ENCODE measurements at regions not wholly inside any gene's neighbourhood (a gene's known extent, or its start where the extent isn't known, plus 50 kb on each side); places are given as distances from the start of the nearest gene placed in this dataset.

DNA sequence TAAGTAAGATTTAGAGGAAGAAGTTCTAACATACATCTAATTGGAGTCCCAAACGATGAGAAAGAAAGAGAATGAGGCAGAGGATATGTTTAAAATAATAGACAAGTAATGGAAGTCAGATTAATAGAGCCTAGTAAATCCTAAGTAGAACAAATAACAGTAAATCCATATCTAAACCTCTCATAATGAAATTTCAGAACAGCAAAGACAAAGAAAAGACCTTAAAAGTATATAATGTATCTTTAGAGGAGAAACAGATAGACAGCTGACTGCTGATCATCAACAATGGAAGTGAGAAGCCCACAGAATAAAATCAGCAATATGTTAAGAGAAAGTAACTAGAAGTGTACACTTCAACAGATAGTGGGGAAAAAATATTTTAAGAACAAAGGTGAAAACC lies 536.2 kb upstream of the ZFHX3 start:
- Histone ChIP-seq H3K36me3 (ENCODE audit: insufficient read depth, low read length) (no peaks in the 10 kb centered on the region), H3K4me1 (ENCODE audit: insufficient read depth, low read length) (no peaks in the 10 kb centered on the region), H3K9me3 (ENCODE audit: low read length) (no peaks in the 10 kb centered on the region), H3K27me3 (ENCODE audit: control insufficient read depth in 1 of 2, insufficient read depth in 2 of 2, low read length in 2 of 2) (no peaks in the 10 kb centered on the region), H3K9ac (ENCODE audit: low read length) (no peak overlapping the region), H3K4me3 (ENCODE audit: low read depth in 1 of 2, low read length in 2 of 2) (no peak overlapping the region), H3K27ac (ENCODE audit: low read depth, low read length) (no peak overlapping the region)

DNA sequence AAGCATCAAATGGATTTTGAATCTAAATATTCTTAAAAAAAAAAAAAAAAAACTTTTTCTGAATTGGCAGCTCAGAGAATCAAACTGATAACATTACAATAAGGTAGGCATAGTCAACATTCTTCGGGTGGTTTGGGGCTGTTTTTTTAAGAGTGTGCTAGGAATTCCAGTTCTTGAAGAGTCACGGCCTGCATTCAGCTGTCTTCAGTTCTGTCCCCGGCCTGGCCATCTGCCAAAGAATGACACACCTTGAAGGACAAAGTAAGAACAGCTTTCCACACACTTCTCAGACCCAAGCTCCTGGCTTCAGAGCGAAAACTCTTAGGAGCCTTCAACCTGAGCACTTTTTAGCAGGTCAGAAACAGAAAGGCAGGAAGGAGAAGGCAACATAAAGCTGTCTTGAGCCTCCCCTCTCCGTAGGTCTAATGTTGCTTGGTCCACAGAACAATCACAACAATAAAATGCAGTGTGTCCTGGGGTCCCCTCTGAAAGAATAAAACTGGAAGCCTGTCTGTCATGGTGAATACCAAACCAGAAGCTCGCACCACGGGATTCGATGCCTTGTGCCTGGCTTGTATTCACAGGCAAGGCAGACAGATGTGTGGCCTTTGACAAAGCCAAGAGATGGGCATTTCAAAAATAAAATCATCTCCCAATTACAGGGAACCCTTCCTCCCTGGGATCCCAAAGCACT lies 524.4 kb upstream of the ZFHX3 start:
- Histone ChIP-seq H3K36me3 (ENCODE audit: insufficient read depth, low read length) (no peaks in the 10 kb centered on the region), H3K4me3 (ENCODE audit: low read depth in 1 of 2, low read length in 2 of 2) (no peak overlapping the region), H3K27me3 (ENCODE audit: control insufficient read depth in 1 of 2, insufficient read depth in 2 of 2, low read length in 2 of 2) (no peaks in the 10 kb centered on the region), H3K27ac (ENCODE audit: low read depth, low read length) (no peak overlapping the region), H3K9ac (ENCODE audit: low read length) (no peak overlapping the region), H3K4me1 (ENCODE audit: insufficient read depth, low read length) (no peaks in the 10 kb centered on the region), H3K9me3 (ENCODE audit: low read length) (no peaks in the 10 kb centered on the region)

GRCh38 chr16:73569266-73569980 lies 521.5 kb upstream of the ZFHX3 start:
- H3K4me1 ChIP-seq (ENCODE audit: insufficient read depth, low read length), result no peaks in the 10 kb centered on the region
- no peak overlapping the region for H3K9ac ChIP-seq (ENCODE audit: low read length)
- no peak overlapping the region for H3K27ac ChIP-seq (ENCODE audit: low read depth, low read length)
- no peaks in the 10 kb centered on the region for H3K36me3 ChIP-seq (ENCODE audit: insufficient read depth, low read length)
- no peaks in the 10 kb centered on the region for H3K27me3 ChIP-seq (ENCODE audit: control insufficient read depth in 1 of 2, insufficient read depth in 2 of 2, low read length in 2 of 2)
- no peak overlapping the region for H3K4me3 ChIP-seq (ENCODE audit: low read depth in 1 of 2, low read length in 2 of 2)
- no peaks in the 10 kb centered on the region for H3K9me3 ChIP-seq (ENCODE audit: low read length)

GRCh38 chr16:73568769-73569168 lies 520.8 kb upstream of the ZFHX3 start:
- Histone ChIP-seq H3K9ac (ENCODE audit: low read length) (no peak overlapping the region), H3K9me3 (ENCODE audit: low read length) (no peaks in the 10 kb centered on the region), H3K27ac (ENCODE audit: low read depth, low read length) (no peak overlapping the region), H3K4me3 (ENCODE audit: low read depth in 1 of 2, low read length in 2 of 2) (no peak overlapping the region), H3K4me1 (ENCODE audit: insufficient read depth, low read length) (no peaks in the 10 kb centered on the region), H3K36me3 (ENCODE audit: insufficient read depth, low read length) (no peaks in the 10 kb centered on the region), H3K27me3 (ENCODE audit: control insufficient read depth in 1 of 2, insufficient read depth in 2 of 2, low read length in 2 of 2) (no peaks in the 10 kb centered on the region)

DNA sequence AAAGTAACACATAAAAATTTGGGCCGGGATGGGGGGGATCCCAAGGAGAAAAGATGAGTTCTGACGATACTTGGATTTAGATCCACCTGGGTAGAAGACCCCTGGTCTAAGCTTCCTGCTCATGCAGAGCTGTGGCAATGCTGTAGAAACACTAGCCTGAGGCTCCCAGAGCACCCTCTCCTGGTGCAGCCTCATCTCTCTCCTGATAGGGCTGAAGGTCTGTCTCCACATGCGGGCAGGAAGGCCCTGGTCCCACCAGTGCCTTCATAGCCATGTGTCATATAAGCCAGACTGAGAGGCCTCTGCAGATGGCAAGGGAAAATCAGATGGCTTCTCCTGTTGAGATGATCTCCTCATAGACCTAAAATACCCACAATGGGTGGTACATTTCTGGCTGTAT lies 518.0 kb upstream of the ZFHX3 start:
- H3K27me3 ChIP-seq (ENCODE audit: control insufficient read depth in 1 of 2, insufficient read depth in 2 of 2, low read length in 2 of 2), result no peaks in the 10 kb centered on the region
- H3K27ac ChIP-seq (ENCODE audit: low read depth, low read length), result no peak overlapping the region
- no peak overlapping the region for H3K9ac ChIP-seq (ENCODE audit: low read length)
- no peaks in the 10 kb centered on the region for H3K36me3 ChIP-seq (ENCODE audit: insufficient read depth, low read length)
- H3K9me3 ChIP-seq (ENCODE audit: low read length), result no peaks in the 10 kb centered on the region
- H3K4me1 ChIP-seq (ENCODE audit: insufficient read depth, low read length), result no peaks in the 10 kb centered on the region
- H3K4me3 ChIP-seq (ENCODE audit: low read depth in 1 of 2, low read length in 2 of 2), result no peak overlapping the region

- Histone ChIP-seq H3K4me1 (ENCODE audit: insufficient read depth, low read length) (no peaks in the 10 kb centered on the region), H3K36me3 (ENCODE audit: insufficient read depth, low read length) (no peaks in the 10 kb centered on the region), H3K9ac (ENCODE audit: low read length) (no peak overlapping the region), H3K27ac (ENCODE audit: low read depth, low read length) (no peak overlapping the region), H3K4me3 (ENCODE audit: low read depth in 1 of 2, low read length in 2 of 2) (no peak overlapping the region), H3K27me3 (ENCODE audit: control insufficient read depth in 1 of 2, insufficient read depth in 2 of 2, low read length in 2 of 2) (no peaks in the 10 kb centered on the region), H3K9me3 (ENCODE audit: low read length) (no peaks in the 10 kb centered on the region)
Observed at GRCh38 chr16:73565263-73565662, 517.3 kb upstream of the ZFHX3 start.

GRCh38 chr16:73563709-73564108 lies 515.8 kb upstream of the ZFHX3 start:
- H3K36me3 ChIP-seq (ENCODE audit: insufficient read depth, low read length), result no peaks in the 10 kb centered on the region
- H3K4me3 ChIP-seq (ENCODE audit: low read depth in 1 of 2, low read length in 2 of 2), result no peak overlapping the region
- H3K9me3 ChIP-seq (ENCODE audit: low read length), result no peaks in the 10 kb centered on the region
- no peaks in the 10 kb centered on the region for H3K4me1 ChIP-seq (ENCODE audit: insufficient read depth, low read length)
- no peaks in the 10 kb centered on the region for H3K27me3 ChIP-seq (ENCODE audit: control insufficient read depth in 1 of 2, insufficient read depth in 2 of 2, low read length in 2 of 2)
- H3K27ac ChIP-seq (ENCODE audit: low read depth, low read length), result no peak overlapping the region
- no peak overlapping the region for H3K9ac ChIP-seq (ENCODE audit: low read length)

- H3K9ac ChIP-seq (ENCODE audit: low read length), result no peak overlapping the region
- no peak overlapping the region for H3K4me3 ChIP-seq (ENCODE audit: low read depth in 1 of 2, low read length in 2 of 2)
- no peaks in the 10 kb centered on the region for H3K4me1 ChIP-seq (ENCODE audit: insufficient read depth, low read length)
Observed at GRCh38 chr16:73560497-73560896, 512.6 kb upstream of the ZFHX3 start.

GRCh38 chr16:73558219-73558618 lies 510.3 kb upstream of the ZFHX3 start:
- no peaks in the 10 kb centered on the region for H3K9me3 ChIP-seq (ENCODE audit: low read length)
- no peaks in the 10 kb centered on the region for H3K36me3 ChIP-seq (ENCODE audit: insufficient read depth, low read length)
- H3K9ac ChIP-seq (ENCODE audit: low read length), result no peak overlapping the region
- H3K4me1 ChIP-seq (ENCODE audit: insufficient read depth, low read length), result no peaks in the 10 kb centered on the region
- H3K27ac ChIP-seq (ENCODE audit: low read depth, low read length), result no peak overlapping the region
- no peaks in the 10 kb centered on the region for H3K27me3 ChIP-seq (ENCODE audit: control insufficient read depth in 1 of 2, insufficient read depth in 2 of 2, low read length in 2 of 2)
- no peak overlapping the region for H3K4me3 ChIP-seq (ENCODE audit: low read depth in 1 of 2, low read length in 2 of 2)

More at GRCh38 chr16:73560497-73560896, 512.6 kb upstream of the ZFHX3 start:
- Histone ChIP-seq H3K27ac (ENCODE audit: low read depth, low read length) (no peak overlapping the region), H3K27me3 (ENCODE audit: control insufficient read depth in 1 of 2, insufficient read depth in 2 of 2, low read length in 2 of 2) (no peaks in the 10 kb centered on the region), H3K9me3 (ENCODE audit: low read length) (no peaks in the 10 kb centered on the region), H3K36me3 (ENCODE audit: insufficient read depth, low read length) (no peaks in the 10 kb centered on the region)

DNA sequence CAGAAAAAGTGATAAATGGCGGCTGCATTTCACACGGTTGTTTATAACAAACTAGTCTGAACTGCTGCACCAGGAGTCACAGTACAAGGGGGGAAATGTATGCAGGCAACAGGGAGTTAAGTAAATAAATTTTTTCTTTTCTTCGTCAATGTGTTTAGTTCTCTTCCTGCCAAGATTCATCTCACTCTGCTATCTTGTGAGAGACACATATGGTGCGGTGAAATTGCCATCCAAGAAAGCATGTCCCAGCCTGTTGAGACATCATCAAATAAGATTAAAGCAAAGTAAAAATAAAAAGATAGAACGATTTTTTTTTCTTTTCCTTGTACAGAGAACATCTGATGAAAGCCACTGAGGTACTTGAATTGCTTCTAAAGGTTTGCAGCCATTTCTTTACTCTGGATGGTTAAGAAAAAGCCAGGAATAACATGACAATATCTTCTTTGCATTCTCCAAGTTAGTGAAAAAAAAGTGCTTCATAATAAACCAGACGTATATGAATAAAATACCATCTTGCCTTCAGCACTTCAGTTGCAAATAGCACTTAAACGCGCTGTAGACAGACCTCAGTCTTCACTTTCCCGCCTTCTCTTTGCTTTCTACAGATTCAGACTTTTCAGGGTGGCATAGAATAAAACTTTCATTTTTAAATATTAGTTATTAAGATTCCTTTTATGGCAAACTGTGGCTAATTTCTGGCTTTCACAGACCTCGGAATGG lies 506.2 kb upstream of the ZFHX3 start:
- Histone ChIP-seq H3K36me3 (ENCODE audit: insufficient read depth, low read length) (no peaks in the 10 kb centered on the region), H3K4me1 (ENCODE audit: insufficient read depth, low read length) (no peaks in the 10 kb centered on the region), H3K9me3 (ENCODE audit: low read length) (no peaks in the 10 kb centered on the region), H3K4me3 (ENCODE audit: low read depth in 1 of 2, low read length in 2 of 2) (no peak overlapping the region), H3K9ac (ENCODE audit: low read length) (no peak overlapping the region), H3K27me3 (ENCODE audit: control insufficient read depth in 1 of 2, insufficient read depth in 2 of 2, low read length in 2 of 2) (no peaks in the 10 kb centered on the region), H3K27ac (ENCODE audit: low read depth, low read length) (no peak overlapping the region)

DNA sequence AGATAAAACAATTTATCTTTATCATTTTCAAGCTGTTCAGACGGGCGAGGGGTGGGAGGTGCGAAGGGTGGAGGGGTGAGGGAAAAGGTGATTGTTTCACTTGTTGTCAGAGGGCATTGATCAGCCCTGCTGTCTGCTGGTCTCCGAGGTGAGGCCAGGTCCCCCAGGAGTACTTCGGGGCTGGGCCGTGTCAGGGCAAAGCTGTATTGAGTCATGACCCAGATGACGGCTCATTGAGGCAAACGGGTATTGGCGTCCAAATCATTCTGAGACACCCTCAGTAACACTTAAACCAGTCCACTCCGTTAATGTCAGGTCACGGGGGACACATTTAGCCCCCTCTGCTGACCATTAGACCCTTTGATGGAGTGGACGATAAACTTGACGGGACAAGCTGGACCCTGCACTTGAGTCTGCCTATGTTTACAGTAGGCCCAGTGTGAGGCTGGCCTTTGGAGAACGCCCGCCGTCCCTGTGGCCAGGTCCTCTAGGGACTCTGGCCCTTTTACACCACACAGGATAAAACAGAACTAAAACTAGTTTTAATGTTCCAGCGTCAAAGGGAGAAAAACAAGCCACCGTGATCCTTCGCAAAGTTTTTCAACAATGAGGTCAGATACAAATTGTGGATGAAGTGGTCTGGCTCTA lies 502.2 kb upstream of the ZFHX3 start:
- Histone ChIP-seq H3K4me1 (ENCODE audit: insufficient read depth, low read length) (no peaks in the 10 kb centered on the region), H3K4me3 (ENCODE audit: low read depth in 1 of 2, low read length in 2 of 2) (no peak overlapping the region), H3K27me3 (ENCODE audit: control insufficient read depth in 1 of 2, insufficient read depth in 2 of 2, low read length in 2 of 2) (peaks cover 0 to 4% of the 10 kb centered on the region in 2 donors), H3K27ac (ENCODE audit: low read depth, low read length) (no peak overlapping the region), H3K9me3 (ENCODE audit: low read length) (no peaks in the 10 kb centered on the region), H3K9ac (ENCODE audit: low read length) (no peak overlapping the region), H3K36me3 (ENCODE audit: insufficient read depth, low read length) (no peaks in the 10 kb centered on the region)

Measured in muscle layer of colon (tissue), 2 donors.